A549 (cell line): ENCODE measurements at regions not wholly inside any gene's neighbourhood (a gene's known extent, or its start where the extent isn't known, plus 50 kb on each side); places are given as distances from the start of the nearest gene placed in this dataset.

Experiments
- CEBPB ChIP-seq, 2 experiments: fragments of >200 bp in 1 of 2; sonication (Bioruptor Twin) in 1 of 2; formaldehyde crosslinking in 1 of 2; IDR thresholded peaks; 2 replicates each; pipeline ENCODE4 v1.6.1; 2012 to 2016
- CHD2 ChIP-seq: fragments of 150-350 bp; IDR thresholded peaks from 2 replicates; pipeline ENCODE4 v1.6.1; 2014; ENCODE audit warnings: low read length; ENCODE audit not compliant: partially characterized antibody
- CTCF ChIP-seq: fragments of >200 bp; sonication (Bioruptor Twin); formaldehyde crosslinking; IDR thresholded peaks from 3 replicates; pipeline ENCODE4 v1.5.1; 2016
- EP300 ChIP-seq, 2 experiments: fragments of >200 bp; sonication (Bioruptor Twin); formaldehyde crosslinking; IDR thresholded peaks; 2 replicates in 1 of 2; 3 replicates in 1 of 2; pipeline ENCODE4 v1.6.1; 2016 to 2017
- HDAC2 ChIP-seq: fragments of 200-600 bp; sonication (generic); IDR thresholded peaks from 2 replicates; pipeline ENCODE4 v1.6.1; 2016
- HEYL ChIP-seq: fragments of 250-450 bp; sonication (Bioruptor Pico); IDR thresholded peaks from 2 replicates; pipeline ENCODE4 v1.8.0; 2021; ENCODE audit warnings: mild to moderate bottlenecking, moderate library complexity
- HOXB5 ChIP-seq: fragments of 250-450 bp; sonication (Bioruptor Pico); IDR thresholded peaks from 2 replicates; pipeline ENCODE4 v1.5.0; 2020; ENCODE audit warnings: mild to moderate bottlenecking, moderate library complexity
- JUNB ChIP-seq: fragments of >200 bp; sonication (Bioruptor Twin); formaldehyde crosslinking; IDR thresholded peaks from 2 replicates; pipeline ENCODE4 v1.6.1; 2016
- NPAS2 ChIP-seq: fragments of 250-450 bp; sonication (Bioruptor Pico); IDR thresholded peaks from 2 replicates; pipeline ENCODE4 v1.8.0; 2022; ENCODE audit warnings: mild to moderate bottlenecking, moderate library complexity, borderline replicate concordance
- PHF8 ChIP-seq: fragments of 200-600 bp; sonication (generic); IDR thresholded peaks from 2 replicates; pipeline ENCODE4 v1.6.1; 2016; ENCODE audit warnings: low read depth, mild to moderate bottlenecking, antibody characterized with exemption, moderate library complexity, borderline replicate concordance
- POLR2A ChIP-seq: IDR thresholded peaks from 2 replicates; pipeline ENCODE4 v1.6.1; 2012; ENCODE audit warnings: mild to moderate bottlenecking, low read length
- RAD21 ChIP-seq, 2 experiments: fragments of >200 bp in 1 of 2; sonication (Bioruptor Twin) in 1 of 2; formaldehyde crosslinking in 1 of 2; IDR thresholded peaks in 1 of 2; conservative IDR thresholded peaks in 1 of 2; 2 replicates in 1 of 2; 3 replicates in 1 of 2; pipeline ENCODE4 v1.6.1; 2012 to 2018; ENCODE audit warnings: inconsistent platforms in 1 of 2
- RCOR1 ChIP-seq: fragments of 150-350 bp; IDR thresholded peaks from 2 replicates; pipeline ENCODE4 v1.6.1; 2014; ENCODE audit warnings: antibody characterized with exemption, low read length, low read depth
- REST ChIP-seq: fragments of 200-600 bp; sonication (generic); IDR thresholded peaks from 2 replicates; pipeline ENCODE4 v1.6.1; 2016; ENCODE audit warnings: antibody characterized with exemption, mild to moderate bottlenecking, moderate library complexity

GRCh38 chr16:63223851-63224250 is 1187.6 kb upstream of the CDH8 start:
- TF ChIP-seq POLR2A (no peak), CTCF (no peak), NPAS2 (no peak), EP300 (IDR thresholded peaks at IDR 0.05) (no peak), RCOR1 (no peak), HEYL (CRISPR knock-in tag) (no peak), CHD2 (no peak), JUNB (no peak), REST (no peak), HDAC2 (no peak), HOXB5 (no peak), PHF8 (no peak), RAD21 (conservative IDR thresholded peaks at IDR 0.05 in 1 of 2, IDR thresholded peaks at IDR 0.05 in 1 of 2) (no peak), CEBPB (IDR thresholded peaks at IDR 0.05) (no peak)
